ENCODE measurements at regions not wholly inside any gene's neighbourhood (a gene's known extent, or its start where the extent isn't known, plus 50 kb on each side); places are given as distances from the start of the nearest gene placed in this dataset.

- no peak for TF ChIP-seq CTCF (IDR thresholded peaks at IDR 0.05)
- TF ChIP-seq EP300 (IDR thresholded peaks at IDR 0.05), result no peak
- no peak for TF ChIP-seq POLR2A (IDR thresholded peaks at IDR 0.05)
Observed at GRCh38 chr6:81130061-81130460, 622.4 kb downstream of the TENT5A start.

Measured in stomach (tissue), 4 donors.